Activated T-helper 2 cell treated with anti-CD3 and anti-CD28 coated beads, Interferon-gamma antibody, Interleukin-2, Interleukin-4, amounts not matched to agents 10 μg/mL and 5 μg/mL and 100 μg/mL, durations not matched to agents 14 hours and 24 hours and 36 hours (primary cell): ENCODE measurements at regions not wholly inside any gene's neighbourhood (a gene's known extent, or its start where the extent isn't known, plus 50 kb on each side); places are given as distances from the start of the nearest gene placed in this dataset.

Source experiments
- DNase-seq: peaks from one replicate; pipeline ENCODE4 v3.0.0; 2021; ENCODE audit warnings: low spot score
- H3K27ac Mint-ChIP-seq: one replicate; pipeline ENCODE4 v1.8.0; 2021; ENCODE audit warnings: mixed read lengths
- H3K27me3 Mint-ChIP-seq: one replicate; pipeline ENCODE4 v1.8.0; 2021; ENCODE audit warnings: low read depth, mixed read lengths
- H3K36me3 Mint-ChIP-seq: one replicate; pipeline ENCODE4 v1.8.0; 2021; ENCODE audit warnings: low read depth, mixed read lengths
- H3K4me1 Mint-ChIP-seq: one replicate; pipeline ENCODE4 v1.8.0; 2021; ENCODE audit warnings: low read depth, mixed read lengths
- H3K4me3 Mint-ChIP-seq: one replicate; pipeline ENCODE4 v1.8.0; 2021; ENCODE audit warnings: low read depth, mild to moderate bottlenecking, moderate library complexity, mixed read lengths
- H3K9me3 Mint-ChIP-seq: one replicate; pipeline ENCODE4 v1.8.0; 2021; ENCODE audit warnings: mixed read lengths
- intact Hi-C: fragments of 100-400 bp; cut with micrococcal nuclease; formaldehyde crosslinking; loops from one replicate; pipeline ENCODE4 v1.15.1; 2023

- intact Hi-C loops = no loop called here
- no peak for DNase-seq
- H3K9me3 Mint-ChIP-seq = no peaks in the 10 kb centered on the region
- no peak overlapping the region for H3K27ac Mint-ChIP-seq
- H3K36me3 Mint-ChIP-seq = no peaks in the 10 kb centered on the region
- H3K4me3 Mint-ChIP-seq = no peak overlapping the region
- no peaks in the 10 kb centered on the region for H3K27me3 Mint-ChIP-seq
- H3K4me1 Mint-ChIP-seq = no peaks in the 10 kb centered on the region
Observed at GRCh38 chr6:141610741-141611140, 522.0 kb upstream of the GJE1 start.

- intact Hi-C loops = no loop called here
- H3K27me3 Mint-ChIP-seq = no peaks in the 10 kb centered on the region
- H3K4me3 Mint-ChIP-seq = no peak overlapping the region
- no peaks in the 10 kb centered on the region for H3K4me1 Mint-ChIP-seq
- no peaks in the 10 kb centered on the region for H3K9me3 Mint-ChIP-seq
- H3K36me3 Mint-ChIP-seq = no peaks in the 10 kb centered on the region
- no peak for DNase-seq
- no peak overlapping the region for H3K27ac Mint-ChIP-seq
Observed at GRCh38 chr6:141607956-141608355, 524.8 kb upstream of the GJE1 start.

- intact Hi-C loops = no loop called here
- H3K9me3 Mint-ChIP-seq = no peaks in the 10 kb centered on the region
- no peaks in the 10 kb centered on the region for H3K4me1 Mint-ChIP-seq
- no peaks in the 10 kb centered on the region for H3K27me3 Mint-ChIP-seq
- no peak for DNase-seq
- H3K36me3 Mint-ChIP-seq = no peaks in the 10 kb centered on the region
- no peak overlapping the region for H3K4me3 Mint-ChIP-seq
- no peak overlapping the region for H3K27ac Mint-ChIP-seq
Observed at GRCh38 chr6:141598487-141598886, 534.2 kb upstream of the GJE1 start.

DNA sequence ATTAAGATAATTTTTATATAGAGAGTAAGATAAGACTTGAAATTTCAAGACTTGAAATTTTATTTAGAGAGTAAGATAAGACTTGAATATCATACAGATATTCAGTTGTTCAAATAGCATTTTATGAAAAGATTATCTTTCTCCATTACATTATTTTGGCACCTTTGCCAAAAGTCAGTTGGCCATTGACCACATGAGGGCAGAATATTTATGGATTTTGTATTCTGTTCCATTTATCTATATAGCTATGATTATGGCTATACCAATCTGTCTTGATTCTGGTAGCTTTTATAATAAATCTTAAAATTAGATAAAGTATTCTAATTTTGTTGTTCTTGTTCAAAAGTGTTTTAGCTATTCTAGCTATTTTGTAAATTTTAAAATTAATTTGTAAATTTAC lies 537.9 kb upstream of the GJE1 start:
- Mint-ChIP-seq H3K27me3 (no peaks in the 10 kb centered on the region), H3K4me3 (no peak overlapping the region), H3K9me3 (no peaks in the 10 kb centered on the region), H3K36me3 (no peaks in the 10 kb centered on the region), H3K4me1 (no peaks in the 10 kb centered on the region), H3K27ac (no peak overlapping the region)
- intact Hi-C loops = no loop called here
- DNase-seq = no peak

- Mint-ChIP-seq H3K36me3 (no peaks in the 10 kb centered on the region), H3K27ac (no peak overlapping the region)
Observed at GRCh38 chr6:141593311-141593710, 539.4 kb upstream of the GJE1 start.

DNA sequence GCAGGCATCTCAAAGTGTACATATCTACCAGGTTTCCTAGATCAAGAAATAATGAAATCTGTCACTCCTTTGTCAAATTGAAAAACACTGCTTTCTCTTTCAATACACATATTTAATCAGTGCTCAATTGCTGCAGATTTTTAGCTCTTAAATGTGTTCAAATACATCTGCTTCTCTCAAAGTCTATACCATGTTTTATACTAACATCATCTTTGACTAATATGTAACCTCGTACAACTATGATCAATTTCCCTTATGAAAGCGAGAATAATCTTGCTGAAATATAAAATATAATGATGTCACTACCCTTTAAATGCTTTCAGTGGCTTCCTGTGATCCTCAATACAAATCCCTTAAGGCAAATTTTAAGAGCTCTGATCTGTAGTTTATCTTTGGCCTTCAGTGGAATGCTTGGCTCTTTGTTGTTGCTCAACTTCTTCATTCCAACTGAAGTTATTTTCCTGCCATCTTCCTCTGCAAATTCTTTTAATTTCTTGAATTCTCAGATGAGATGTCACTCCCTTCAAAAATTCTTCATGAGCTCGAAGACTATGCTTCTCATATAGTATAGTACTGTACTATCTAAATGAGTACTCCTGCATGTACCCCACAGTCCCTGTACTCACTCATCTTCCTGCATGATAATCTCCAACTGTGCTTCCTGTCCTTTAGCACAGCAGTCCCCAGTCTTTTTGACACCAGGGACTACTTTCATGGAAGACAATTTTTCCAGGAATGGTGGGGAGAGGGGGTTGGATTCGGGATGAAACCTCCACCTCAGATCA lies 545.1 kb upstream of the GJE1 start:
- intact Hi-C loops = no loop called here
- H3K4me3 Mint-ChIP-seq = no peak overlapping the region
- H3K36me3 Mint-ChIP-seq = no peaks in the 10 kb centered on the region
- DNase-seq = no peak
- no peaks in the 10 kb centered on the region for H3K4me1 Mint-ChIP-seq
- H3K27ac Mint-ChIP-seq = no peak overlapping the region
- H3K9me3 Mint-ChIP-seq = no peaks in the 10 kb centered on the region
- H3K27me3 Mint-ChIP-seq = no peaks in the 10 kb centered on the region

More at GRCh38 chr6:141593311-141593710, 539.4 kb upstream of the GJE1 start:
- intact Hi-C loops = no loop called here
- Mint-ChIP-seq H3K27me3 (no peaks in the 10 kb centered on the region), H3K4me3 (no peak overlapping the region), H3K9me3 (no peaks in the 10 kb centered on the region), H3K4me1 (no peaks in the 10 kb centered on the region)
- no peak for DNase-seq

GRCh38 chr6:141580988-141581552 lies 551.7 kb upstream of the GJE1 start:
- no peaks in the 10 kb centered on the region for H3K27me3 Mint-ChIP-seq
- no peak for DNase-seq
- H3K4me3 Mint-ChIP-seq = no peak overlapping the region

GRCh38 chr6:141580131-141580530 lies 552.6 kb upstream of the GJE1 start:
- Mint-ChIP-seq H3K27me3 (no peaks in the 10 kb centered on the region), H3K27ac (no peak overlapping the region), H3K36me3 (no peaks in the 10 kb centered on the region), H3K9me3 (no peaks in the 10 kb centered on the region), H3K4me3 (no peak overlapping the region), H3K4me1 (no peaks in the 10 kb centered on the region)
- intact Hi-C loops = no loop called here
- DNase-seq = no peak

More at GRCh38 chr6:141580988-141581552, 551.7 kb upstream of the GJE1 start:
- Mint-ChIP-seq H3K9me3 (no peaks in the 10 kb centered on the region), H3K36me3 (no peaks in the 10 kb centered on the region), H3K27ac (no peak overlapping the region), H3K4me1 (no peaks in the 10 kb centered on the region)
- intact Hi-C loops = no loop called here

- H3K27ac Mint-ChIP-seq = no peak overlapping the region
- no peaks in the 10 kb centered on the region for H3K36me3 Mint-ChIP-seq
- no peaks in the 10 kb centered on the region for H3K4me1 Mint-ChIP-seq
- intact Hi-C loops = no loop called here
- no peak for DNase-seq
- H3K4me3 Mint-ChIP-seq = no peak overlapping the region
- no peaks in the 10 kb centered on the region for H3K9me3 Mint-ChIP-seq
- H3K27me3 Mint-ChIP-seq = no peaks in the 10 kb centered on the region
Observed at GRCh38 chr6:141576751-141577150, 556.0 kb upstream of the GJE1 start.

GRCh38 chr6:141562851-141563763 lies 569.6 kb upstream of the GJE1 start:
- intact Hi-C loops = loop anchor here (1.0 to 5.0 kb wide), 3 partner anchors 81 to 256 kb away; no protein-coding TSS in a partner anchor
- peak overlapping the region; percentile 59 for H3K4me3 Mint-ChIP-seq
- DNase-seq = peak; percentile 32
- H3K4me1 Mint-ChIP-seq = peaks cover 18% of the 10 kb centered on the region
- H3K27ac Mint-ChIP-seq = peak overlapping the region; percentile 48
- peaks cover 10% of the 10 kb centered on the region for H3K27me3 Mint-ChIP-seq
- no peaks in the 10 kb centered on the region for H3K36me3 Mint-ChIP-seq
- H3K9me3 Mint-ChIP-seq = no peaks in the 10 kb centered on the region

DNA sequence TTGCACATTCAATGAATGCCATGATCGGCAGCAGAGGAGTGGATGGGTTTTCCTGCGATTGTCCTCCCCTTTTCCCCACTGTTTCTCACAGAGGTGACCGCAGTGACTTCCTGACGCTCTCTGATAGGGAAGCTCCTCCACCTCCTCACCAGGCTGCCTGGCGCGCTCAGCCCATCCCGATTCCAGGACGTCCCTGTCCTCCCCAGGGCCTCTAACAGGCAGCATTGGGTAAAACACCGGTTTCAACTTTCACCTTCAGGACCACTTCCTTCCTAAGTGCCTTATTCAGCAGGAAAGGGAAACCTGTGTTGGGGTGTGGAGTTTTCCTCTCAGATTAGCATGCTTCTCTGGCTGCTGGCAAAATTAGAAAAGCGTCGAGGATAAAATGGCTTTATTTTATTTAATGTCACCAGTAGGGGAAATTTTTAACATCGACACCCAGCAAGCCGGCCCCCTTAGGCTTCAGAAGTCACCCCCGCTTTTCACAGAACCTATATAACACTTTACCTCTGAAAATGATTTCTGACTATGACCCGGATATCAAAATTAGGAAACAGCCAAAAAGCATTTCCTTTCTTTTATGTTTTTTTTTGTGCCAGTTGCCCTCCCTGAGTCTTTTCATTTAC lies 570.4 kb upstream of the GJE1 start:
- intact Hi-C loops = loop anchor here (1.0 to 5.0 kb wide), 3 partner anchors 80 to 255 kb away; no protein-coding TSS in a partner anchor
- Mint-ChIP-seq H3K27me3 (peaks cover 13% of the 10 kb centered on the region), H3K4me3 (peak overlapping the region; percentile 59), H3K9me3 (no peaks in the 10 kb centered on the region), H3K36me3 (no peaks in the 10 kb centered on the region), H3K27ac (peak overlapping the region; percentile 48), H3K4me1 (peaks cover 18% of the 10 kb centered on the region)
- no peak for DNase-seq

GRCh38 chr6:141561154-141561553 lies 571.6 kb upstream of the GJE1 start:
- Mint-ChIP-seq H3K36me3 (no peaks in the 10 kb centered on the region), H3K4me1 (peaks cover 18% of the 10 kb centered on the region), H3K9me3 (no peaks in the 10 kb centered on the region)

More at GRCh38 chr6:141561154-141561553, 571.6 kb upstream of the GJE1 start:
- DNase-seq = no peak
- peaks cover 13% of the 10 kb centered on the region for H3K27me3 Mint-ChIP-seq
- no peak overlapping the region for H3K4me3 Mint-ChIP-seq
- intact Hi-C loops = loop anchor here (5.0 kb wide), 2 partner anchors 79 to 254 kb away; no protein-coding TSS in a partner anchor
- no peak overlapping the region for H3K27ac Mint-ChIP-seq
